Panc1 (cell line): ENCODE measurements at regions not wholly inside any gene's neighbourhood (a gene's known extent, or its start where the extent isn't known, plus 50 kb on each side); places are given as distances from the start of the nearest gene placed in this dataset.

Experiments
- ATAC-seq: fragments of 200-7000 bp; cut with Tn5 transposase; 2 replicates; pipeline ENCODE4 v1.9.1; 2020; ENCODE audit warnings: mild to moderate bottlenecking, moderate library complexity
- BruUV-seq: library from RNA; stranded (reverse); fragments of 400-500 nt; replicated peaks from 2 replicates; lab custom pipeline; 2021; lab: Mats Ljungman, UMichigan
- CTCF ChIA-PET: fragments of 300-600 bp; sonication (Branson Sonifier 250); formaldehyde crosslinking; loops from one replicate; lab custom pipeline; 2022; ENCODE audit warnings: antibody characterized with exemption; lab: Charles Lee
- POLR2A ChIA-PET: fragments of 300-600 bp; sonication (Branson Sonifier 250); formaldehyde crosslinking; loops from one replicate; lab custom pipeline; 2022; ENCODE audit warnings: antibody characterized with exemption; lab: Charles Lee
- DNase-seq: peaks from one replicate; pipeline ENCODE4 v3.0.0-alpha.2; 2010; ENCODE audit warnings: low read depth, low spot score
- H3K27ac ChIP-seq: 2 replicates; pipeline ENCODE4 v1.5.1; 2011; ENCODE audit warnings: mild to moderate bottlenecking, low read length, inconsistent platforms
- H3K27me3 ChIP-seq: fragments of 200-500 bp; sonication (Bioruptor generic); 2 replicates; pipeline ENCODE4 v1.6.0; 2014; ENCODE audit warnings: low read length, inconsistent platforms; ENCODE audit not compliant: control insufficient read depth, insufficient read depth
- H3K36me3 ChIP-seq: fragments of 200-500 bp; sonication (Bioruptor generic); 2 replicates; pipeline ENCODE4 v1.5.1; 2014; ENCODE audit warnings: inconsistent platforms, mild to moderate bottlenecking, low read length, moderate library complexity; ENCODE audit not compliant: control insufficient read depth, insufficient read depth
- H3K4me1 ChIP-seq: 2 replicates; pipeline ENCODE4 v1.5.1; 2011; ENCODE audit warnings: inconsistent platforms, mild to moderate bottlenecking, low read length, moderate library complexity; ENCODE audit not compliant: control insufficient read depth, insufficient read depth
- H3K4me3 ChIP-seq, 2 experiments: 2 replicates each; pipeline ENCODE4 v1.5.1; 2011 to 2012; ENCODE audit warnings: low read depth in 2 of 2, low read length in 2 of 2, mild to moderate bottlenecking in 2 of 2, inconsistent platforms in 1 of 2, moderate library complexity in 1 of 2
- H3K9me3 ChIP-seq: fragments of 200-500 bp; sonication (Bioruptor generic); 2 replicates; pipeline ENCODE4 v1.5.1; 2014; ENCODE audit warnings: low read depth, mild to moderate bottlenecking, inconsistent platforms, low read length, moderate library complexity; ENCODE audit not compliant: control insufficient read depth, insufficient read depth
- CTCF ChIP-seq: fragments of 450-650 bp; IDR thresholded peaks from 2 replicates; pipeline ENCODE4 v1.5.1; 2017; ENCODE audit warnings: mild to moderate bottlenecking
- POLR2AphosphoS5 ChIP-seq: IDR thresholded peaks from 2 replicates; pipeline ENCODE4 v1.6.1; 2012; ENCODE audit warnings: mild to moderate bottlenecking, low read depth, low read length, moderate library complexity
- REST ChIP-seq, 2 experiments: IDR thresholded peaks; 2 replicates each; pipeline ENCODE4 v1.6.1; 2011 to 2012; ENCODE audit warnings: low read depth in 2 of 2, control low read depth in 1 of 2, low read length in 1 of 2, mild to moderate bottlenecking in 1 of 2, moderate library complexity in 1 of 2; ENCODE audit not compliant: insufficient read depth in 1 of 2
- SIN3A ChIP-seq: IDR thresholded peaks from 2 replicates; pipeline ENCODE4 v1.6.1; 2012; ENCODE audit warnings: low read depth, mild to moderate bottlenecking, low read length, moderate library complexity, borderline replicate concordance; ENCODE audit not compliant: insufficient read depth
- TCF7L2 ChIP-seq: IDR thresholded peaks from 2 replicates; pipeline ENCODE4 v1.6.1; 2011; ENCODE audit warnings: mild to moderate bottlenecking, low read depth, low read length, inconsistent platforms
- in situ Hi-C: cut with HindIII; loops from 2 replicates; pipeline ENCODE4 v1.10.0; 2016; ENCODE audit warnings: low sequenced_read_pairs, low pct_unique_long_range_greater_than_20kb
- intact Hi-C: fragments of 100-400 bp; cut with micrococcal nuclease; formaldehyde crosslinking; loops from one replicate; pipeline ENCODE4 v1.10.0; 2022; ENCODE audit not compliant: unreplicated experiment

- POLR2A ChIA-PET = no interaction called here
- CTCF ChIA-PET = no interaction called here
These were observed 119.1 kb upstream of the FAR2 start for GRCh38 chr12:29030006-29030405.

GRCh38 chr12:29032446-29032845 lies 116.6 kb upstream of the FAR2 start:
- BruUV-seq = no TSS peak
- in situ Hi-C loops (no loop called here), intact Hi-C loops (no loop called here)
- DNase-seq (no peak), ATAC-seq (no peak)
- CTCF ChIA-PET = no interaction called here
- Histone ChIP-seq H3K4me3 (no peak overlapping the region), H3K9me3 (no peaks in the 10 kb centered on the region), H3K27ac (no peak overlapping the region), H3K36me3 (no peaks in the 10 kb centered on the region), H3K27me3 (no peaks in the 10 kb centered on the region), H3K4me1 (no peaks in the 10 kb centered on the region)
- TF ChIP-seq TCF7L2 (no peak), POLR2AphosphoS5 (no peak), REST (IDR thresholded peaks at IDR 0.05; ENCODE audit: insufficient read depth in 1 of 2, low read depth in 2 of 2, low read length in 1 of 2) (no peak), SIN3A (no peak), CTCF (no peak)
- POLR2A ChIA-PET = no interaction called here

More at GRCh38 chr12:29030006-29030405, 119.1 kb upstream of the FAR2 start:
- Histone ChIP-seq H3K27me3 (no peaks in the 10 kb centered on the region), H3K9me3 (no peaks in the 10 kb centered on the region), H3K4me1 (no peaks in the 10 kb centered on the region), H3K4me3 (no peak overlapping the region), H3K27ac (no peak overlapping the region), H3K36me3 (no peaks in the 10 kb centered on the region)
- no TSS peak for BruUV-seq
- no peak for ATAC-seq
- in situ Hi-C loops (no loop called here), intact Hi-C loops (no loop called here)
- TF ChIP-seq SIN3A (no peak), POLR2AphosphoS5 (no peak), CTCF (no peak), TCF7L2 (no peak)
- no peak for DNase-seq
